ENCODE measurements at regions not wholly inside any gene's neighbourhood (a gene's known extent, or its start where the extent isn't known, plus 50 kb on each side); places are given as distances from the start of the nearest gene placed in this dataset.

GRCh38 chr2:19120181-19120580 lies 238.2 kb downstream of the OSR1 start:
- TF ChIP-seq, protein P1, sequence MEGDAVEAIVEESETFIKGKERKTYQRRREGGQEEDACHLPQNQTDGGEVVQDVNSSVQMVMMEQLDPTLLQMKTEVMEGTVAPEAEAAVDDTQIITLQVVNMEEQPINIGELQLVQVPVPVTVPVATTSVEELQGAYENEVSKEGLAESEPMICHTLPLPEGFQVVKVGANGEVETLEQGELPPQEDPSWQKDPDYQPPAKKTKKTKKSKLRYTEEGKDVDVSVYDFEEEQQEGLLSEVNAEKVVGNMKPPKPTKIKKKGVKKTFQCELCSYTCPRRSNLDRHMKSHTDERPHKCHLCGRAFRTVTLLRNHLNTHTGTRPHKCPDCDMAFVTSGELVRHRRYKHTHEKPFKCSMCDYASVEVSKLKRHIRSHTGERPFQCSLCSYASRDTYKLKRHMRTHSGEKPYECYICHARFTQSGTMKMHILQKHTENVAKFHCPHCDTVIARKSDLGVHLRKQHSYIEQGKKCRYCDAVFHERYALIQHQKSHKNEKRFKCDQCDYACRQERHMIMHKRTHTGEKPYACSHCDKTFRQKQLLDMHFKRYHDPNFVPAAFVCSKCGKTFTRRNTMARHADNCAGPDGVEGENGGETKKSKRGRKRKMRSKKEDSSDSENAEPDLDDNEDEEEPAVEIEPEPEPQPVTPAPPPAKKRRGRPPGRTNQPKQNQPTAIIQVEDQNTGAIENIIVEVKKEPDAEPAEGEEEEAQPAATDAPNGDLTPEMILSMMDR (IDR thresholded peaks at IDR 0.05 in 4 of 5, conservative IDR thresholded peaks at IDR 0.05 in 1 of 5), result no peak
- no peak for TF ChIP-seq POLR2A (IDR thresholded peaks at IDR 0.05)
